IPS-11a (cell line): ENCODE measurements at regions not wholly inside any gene's neighbourhood (a gene's known extent, or its start where the extent isn't known, plus 50 kb on each side); places are given as distances from the start of the nearest gene placed in this dataset.

ENCODE experiments used
- H3K4me3 ChIP-seq: one replicate; pipeline ENCODE4 v1.5.1; 2013; ENCODE audit warnings: low read depth, low read length, control low read depth

DNA sequence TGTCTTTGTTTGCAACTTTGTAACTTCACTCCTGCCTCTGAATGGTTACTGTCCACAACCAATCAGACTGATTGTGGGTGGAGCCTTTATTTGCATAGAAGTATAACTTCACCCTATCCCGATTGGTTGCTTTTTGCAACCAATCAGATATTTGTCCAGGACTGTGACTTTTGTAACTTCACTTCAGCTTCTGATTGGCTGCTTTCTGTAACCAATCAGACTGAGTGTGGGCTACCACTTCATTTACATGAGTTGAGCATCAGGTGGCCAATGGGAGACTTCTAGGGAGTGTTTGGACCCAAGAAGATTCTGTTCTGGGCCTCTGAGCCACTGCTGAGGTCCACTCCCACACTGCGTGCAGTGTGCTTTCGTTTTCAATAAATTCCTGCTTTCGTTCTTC is 1810.7 kb upstream of the CDH6 start:
- no peak overlapping the region for H3K4me3 ChIP-seq

GRCh38 chr5:29380029-29380428 is 1813.5 kb upstream of the CDH6 start:
- no peak overlapping the region for H3K4me3 ChIP-seq

- no peak overlapping the region for H3K4me3 ChIP-seq
Measured at GRCh38 chr5:29379619-29380018, 1813.9 kb upstream of the CDH6 start.

DNA sequence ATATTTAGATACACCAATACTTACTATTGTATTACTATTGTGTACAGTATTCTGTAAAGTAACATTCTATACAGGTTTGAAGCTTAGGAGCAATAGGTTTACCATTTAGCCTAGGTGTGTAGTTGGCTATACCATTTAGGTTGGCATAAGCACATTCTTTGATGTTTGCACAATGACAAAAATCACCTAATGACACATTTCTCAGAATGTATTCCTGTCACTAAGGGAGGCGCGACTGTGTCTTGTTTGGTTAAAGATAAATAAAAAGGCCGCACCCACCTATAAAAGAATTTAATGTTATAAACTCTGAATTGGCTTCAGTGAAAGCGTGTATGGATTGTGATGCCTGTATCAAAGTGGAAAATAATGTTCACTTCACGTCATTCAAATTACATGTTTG is 1815.4 kb upstream of the CDH6 start:
- H3K4me3 ChIP-seq: no peak overlapping the region

DNA sequence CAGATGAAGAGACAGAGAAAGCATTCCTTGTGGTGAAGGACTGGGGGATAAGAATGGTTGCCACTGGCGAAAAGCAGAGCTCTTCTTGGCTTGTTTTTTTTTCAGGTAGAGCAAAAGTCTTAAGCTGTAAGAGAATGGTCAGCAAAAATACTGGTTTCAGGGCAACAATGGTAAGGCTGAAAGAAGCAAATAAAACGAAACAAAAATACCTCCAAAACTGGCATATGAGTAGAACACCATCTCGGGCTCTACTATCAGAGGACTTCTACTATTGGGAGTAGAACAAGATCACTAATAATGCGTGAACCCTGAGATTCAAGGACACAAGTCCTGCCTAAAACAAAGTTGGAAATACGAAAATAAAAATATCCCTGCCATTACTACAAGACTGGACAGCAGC is 1823.2 kb upstream of the CDH6 start:
- no peak overlapping the region for H3K4me3 ChIP-seq

GRCh38 chr5:29367176-29367833 is 1826.2 kb upstream of the CDH6 start:
- no peak overlapping the region for H3K4me3 ChIP-seq

- no peak overlapping the region for H3K4me3 ChIP-seq
Measured at GRCh38 chr5:29351170-29351569, 1842.3 kb upstream of the CDH6 start.

GRCh38 chr5:29337030-29337429 is 1856.5 kb upstream of the CDH6 start:
- H3K4me3 ChIP-seq: no peak overlapping the region

GRCh38 chr5:29321591-29321990 is 1871.9 kb upstream of the CDH6 start:
- no peak overlapping the region for H3K4me3 ChIP-seq

DNA sequence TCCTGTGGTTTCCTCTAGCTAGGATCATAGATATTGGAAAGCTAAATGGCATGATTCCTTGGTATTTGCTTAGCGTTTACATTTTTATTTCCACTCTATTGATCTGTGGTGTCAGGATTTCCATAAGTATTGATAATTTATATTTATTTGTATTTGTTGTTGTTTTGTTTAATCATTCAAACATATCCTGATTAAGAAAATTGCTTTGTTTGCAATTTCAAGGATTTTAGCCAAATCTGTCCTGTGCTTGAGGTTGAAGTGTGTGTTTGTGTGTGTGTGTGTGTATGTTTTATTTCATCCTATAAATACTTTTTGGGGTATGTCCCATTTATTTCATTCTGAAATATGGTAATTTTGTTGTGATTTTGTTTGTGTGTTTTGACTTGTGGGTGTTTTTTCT is 1884.1 kb upstream of the CDH6 start:
- no peak overlapping the region for H3K4me3 ChIP-seq

DNA sequence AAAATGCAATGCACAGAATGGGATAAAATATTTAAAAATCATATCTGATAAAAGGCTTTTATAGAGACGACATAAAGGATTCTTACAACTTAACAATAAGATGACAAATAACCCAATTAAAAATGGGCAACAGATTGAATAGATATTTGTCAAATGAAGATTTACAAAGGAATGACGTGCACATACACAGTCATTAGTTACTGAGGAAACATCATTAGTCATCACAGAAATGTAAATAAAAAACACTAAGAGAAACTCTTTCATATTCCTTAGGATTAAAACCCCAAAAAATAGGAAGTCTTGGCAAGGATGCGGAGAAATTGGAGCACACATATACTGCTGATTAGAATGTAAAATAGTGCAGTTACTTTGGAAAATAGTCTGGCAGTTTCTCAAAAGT is 1886.0 kb upstream of the CDH6 start:
- no peak overlapping the region for H3K4me3 ChIP-seq

GRCh38 chr5:29304545-29304944 is 1888.9 kb upstream of the CDH6 start:
- H3K4me3 ChIP-seq: no peak overlapping the region

DNA sequence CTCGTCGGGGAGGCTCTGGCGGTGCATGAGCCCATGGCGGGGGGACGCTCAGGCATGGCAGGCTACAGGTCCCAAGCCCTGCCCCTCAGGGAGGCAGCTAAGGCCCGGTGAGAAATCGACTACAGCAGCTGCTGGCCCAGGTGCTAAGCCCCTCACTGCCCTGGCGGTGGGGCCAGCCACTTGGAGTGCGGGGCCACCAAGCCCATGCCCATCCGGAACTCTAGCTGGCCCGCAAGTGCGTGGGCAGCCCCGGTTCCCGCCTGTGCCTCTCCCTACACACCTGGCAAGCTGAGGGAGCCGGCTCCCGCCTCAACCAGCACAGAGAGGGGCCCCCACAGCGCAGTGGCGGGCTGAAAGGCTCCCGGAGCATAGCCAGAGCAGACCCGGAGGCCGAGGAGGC is 1896.9 kb upstream of the CDH6 start:
- no peak overlapping the region for H3K4me3 ChIP-seq

GRCh38 chr5:29277642-29278041 is 1915.8 kb upstream of the CDH6 start:
- no peak overlapping the region for H3K4me3 ChIP-seq

GRCh38 chr5:29276371-29276770 is 1917.1 kb upstream of the CDH6 start:
- no peak overlapping the region for H3K4me3 ChIP-seq

DNA sequence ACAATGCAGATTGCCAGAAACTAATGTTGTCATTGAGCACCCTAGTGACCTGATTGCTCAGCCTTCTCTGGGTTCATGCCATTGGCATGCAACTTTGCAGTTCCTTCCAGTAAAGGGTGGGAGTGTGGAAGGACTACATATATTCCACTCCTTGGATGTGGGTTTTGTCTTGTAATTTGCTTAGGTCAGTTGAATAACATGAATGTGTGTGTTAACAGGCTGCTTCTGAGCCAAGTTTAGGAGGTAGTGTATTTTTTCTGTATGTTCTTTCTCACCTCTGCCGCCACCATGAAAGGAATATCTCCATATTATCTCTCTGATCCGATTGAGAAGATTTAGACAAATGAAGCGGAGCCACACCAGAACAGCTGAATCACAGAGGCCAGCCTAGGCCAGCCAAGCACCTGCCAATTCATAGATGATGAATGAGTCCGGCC is 1929.6 kb upstream of the CDH6 start:
- H3K4me3 ChIP-seq: no peak overlapping the region

DNA sequence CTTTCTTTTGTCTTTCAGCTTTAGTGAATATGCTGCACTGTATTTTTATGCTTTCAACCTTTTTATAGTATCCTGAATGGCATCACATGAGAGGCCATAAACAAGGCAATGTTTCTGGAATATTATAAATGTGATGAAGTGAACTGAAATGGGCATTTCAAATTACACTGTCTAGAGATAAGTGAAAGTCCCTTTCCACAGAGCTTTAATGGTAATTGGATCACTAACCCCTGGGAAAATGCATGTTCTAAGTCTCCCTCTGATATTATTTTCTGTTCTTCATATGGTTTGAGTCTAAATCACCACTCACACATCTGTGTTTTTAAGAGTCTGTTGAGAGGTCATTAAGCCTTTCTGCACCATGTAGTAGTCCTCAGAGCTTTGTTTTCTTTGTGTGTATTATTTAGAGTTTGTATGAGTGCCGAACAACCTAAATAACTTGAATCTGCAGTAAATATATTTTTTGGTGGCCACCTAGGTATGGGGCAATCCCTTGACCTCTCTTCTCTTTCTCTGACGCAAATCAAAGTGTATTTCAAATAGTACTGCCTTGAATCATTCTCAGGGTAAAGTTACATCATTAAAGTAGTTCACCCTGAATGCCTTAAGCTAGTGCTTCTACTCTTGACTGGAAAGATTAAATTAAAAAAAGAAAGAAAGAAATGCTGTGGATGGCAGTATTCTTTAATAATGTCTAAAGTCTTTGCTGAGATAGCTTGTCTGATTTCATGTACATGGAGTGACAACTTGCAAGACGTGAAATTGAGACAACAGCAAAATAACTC is 1931.0 kb upstream of the CDH6 start:
- no peak overlapping the region for H3K4me3 ChIP-seq

GRCh38 chr5:29261213-29261612 is 1932.3 kb upstream of the CDH6 start:
- no peak overlapping the region for H3K4me3 ChIP-seq

- H3K4me3 ChIP-seq: no peak overlapping the region
Measured at GRCh38 chr5:29252390-29252789, 1941.1 kb upstream of the CDH6 start.

- no peak overlapping the region for H3K4me3 ChIP-seq
Measured at GRCh38 chr5:29247346-29248028, 1946.0 kb upstream of the CDH6 start.

DNA sequence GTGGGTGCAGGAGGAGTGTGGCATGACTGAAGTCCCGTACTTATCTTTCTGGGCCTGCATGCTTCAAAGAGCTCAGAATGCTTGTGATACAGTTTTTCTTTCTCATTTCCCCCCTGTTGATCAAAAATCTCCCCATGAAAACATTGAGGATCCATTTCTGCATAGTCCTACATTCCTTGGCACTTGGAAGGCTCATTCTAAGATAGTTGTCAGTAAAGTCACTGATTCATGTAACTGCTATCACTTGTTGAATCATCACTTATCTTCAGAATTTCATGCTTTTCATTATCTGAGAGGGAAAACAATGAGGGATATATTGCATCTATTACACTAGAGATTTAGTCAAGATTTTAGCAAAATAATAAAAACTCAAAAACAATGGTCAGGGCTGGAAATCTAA is 1953.1 kb upstream of the CDH6 start:
- no peak overlapping the region for H3K4me3 ChIP-seq

GRCh38 chr5:29239606-29240005 is 1953.9 kb upstream of the CDH6 start:
- no peak overlapping the region for H3K4me3 ChIP-seq
